GM23248 (cell line): ENCODE measurements at regions not wholly inside any gene's neighbourhood (a gene's known extent, or its start where the extent isn't known, plus 50 kb on each side); places are given as distances from the start of the nearest gene placed in this dataset.

Experiments used
- DNase-seq: peaks from one replicate; pipeline ENCODE4 v3.0.0-alpha.2; 2015
- H2AFZ ChIP-seq: fragments of 200-600 bp; sonication (generic); 2 replicates; pipeline ENCODE4 v1.6.1; 2016; ENCODE audit warnings: antibody characterized with exemption
- H3F3A ChIP-seq: fragments of 200-600 bp; sonication (generic); 2 replicates; pipeline ENCODE4 v1.6.1; 2016; ENCODE audit warnings: mild to moderate bottlenecking, antibody characterized with exemption, mixed run types; ENCODE audit not compliant: insufficient read depth
- H3K27ac ChIP-seq: fragments of 200-600 bp; sonication (generic); 2 replicates; pipeline ENCODE4 v1.5.1; 2016; ENCODE audit warnings: mild to moderate bottlenecking
- H3K27me3 ChIP-seq: fragments of 200-600 bp; sonication (generic); replicated peaks from 2 replicates; pipeline ENCODE4 v1.6.1; 2016; ENCODE audit warnings: mild to moderate bottlenecking; ENCODE audit not compliant: insufficient read depth
- H3K36me3 ChIP-seq: fragments of 200-600 bp; sonication (generic); 2 replicates; pipeline ENCODE4 v1.6.1; 2016; ENCODE audit warnings: low read depth, mild to moderate bottlenecking
- H3K4me1 ChIP-seq: fragments of 200-600 bp; sonication (generic); 2 replicates; pipeline ENCODE4 v1.6.1; 2016; ENCODE audit warnings: mild to moderate bottlenecking; ENCODE audit not compliant: insufficient read depth
- H3K4me2 ChIP-seq: fragments of 200-600 bp; sonication (generic); one replicate; pipeline ENCODE4 v1.6.1; 2016; ENCODE audit warnings: mild to moderate bottlenecking; ENCODE audit not compliant: unreplicated experiment
- H3K4me3 ChIP-seq: fragments of 200-600 bp; sonication (generic); 2 replicates; pipeline ENCODE4 v1.5.1; 2016; ENCODE audit warnings: mild to moderate bottlenecking
- H3K79me2 ChIP-seq: fragments of 200-600 bp; sonication (generic); 2 replicates; pipeline ENCODE4 v1.6.1; 2016; ENCODE audit warnings: mild to moderate bottlenecking; ENCODE audit not compliant: insufficient read depth
- H3K9ac ChIP-seq: fragments of 200-600 bp; sonication (generic); 2 replicates; pipeline ENCODE4 v1.6.1; 2016; ENCODE audit warnings: mild to moderate bottlenecking
- H3K9me2 ChIP-seq: fragments of 200-600 bp; sonication (generic); 2 replicates; pipeline ENCODE4 v1.6.1; 2016; ENCODE audit warnings: mixed run types, mild to moderate bottlenecking, moderate library complexity; ENCODE audit not compliant: insufficient read depth
- H3K9me3 ChIP-seq: fragments of 200-600 bp; sonication (generic); one replicate; pipeline ENCODE4 v1.6.1; 2017; ENCODE audit warnings: low read depth
- H4K20me1 ChIP-seq: fragments of 200-600 bp; sonication (generic); 2 replicates; pipeline ENCODE4 v1.6.0; 2016; ENCODE audit not compliant: insufficient read depth
- EZH2 ChIP-seq: fragments of 200-600 bp; sonication (generic); IDR thresholded peaks from 2 replicates; pipeline ENCODE4 v1.6.1; 2018; ENCODE audit warnings: antibody characterized with exemption, mild to moderate bottlenecking; ENCODE audit not compliant: insufficient read depth, poor library complexity, severe bottlenecking
- EZH2phosphoT487 ChIP-seq: fragments of 200-600 bp; sonication (generic); IDR thresholded peaks from 2 replicates; pipeline ENCODE4 v1.6.1; 2018; ENCODE audit warnings: antibody characterized with exemption, moderate library complexity, mild to moderate bottlenecking, low read depth; ENCODE audit not compliant: insufficient read depth
- WGBS, 2 experiments: methylation state at CpG; one replicate each; pipeline ENCODE4 v1.1.6; 2015 to 2017; ENCODE audit warnings: low lambda C conversion rate in 2 of 2, low coverage in 1 of 2; ENCODE audit errors: missing lambda C conversion rate in 2 of 2; 5-methylcytosine and 5-hydroxymethylcytosine counted together
- in situ Hi-C: fragments of 300-500 bp; cut with MboI; formaldehyde crosslinking; loops from 2 replicates; pipeline ENCODE4 v1.15.0; 2020

- in situ Hi-C loops = no loop called here
- Histone ChIP-seq H3K4me2 (no peak overlapping the region), H2AFZ (no peak overlapping the region), H3K4me1 (no peaks in the 10 kb centered on the region; the same call in 1 of the 2 replicates), H3K9me2 (no peaks in the 10 kb centered on the region), H4K20me1 (no peaks in the 10 kb centered on the region), H3K79me2 (no peaks in the 10 kb centered on the region), H3K9ac (no peak overlapping the region), H3K9me3 (no peaks in the 10 kb centered on the region), H3F3A (no peaks in the 10 kb centered on the region), H3K27ac (no peak overlapping the region), H3K27me3 (no peaks in the 10 kb centered on the region), H3K4me3 (no peak overlapping the region), H3K36me3 (no peaks in the 10 kb centered on the region)
- no peak for DNase-seq
- 59% methylated on average over 5 of the region's 5 CpGs for WGBS, 2 experiments
- TF ChIP-seq EZH2phosphoT487 (no peak), EZH2 (no peak)
These were observed 174.3 kb downstream of the SCP2D1 start for GRCh38 chr20:18987781-18988360.

GRCh38 chr20:18988701-18989100 is 175.1 kb downstream of the SCP2D1 start:
- no peak overlapping the region for H3K9ac ChIP-seq
- H3F3A ChIP-seq = no peaks in the 10 kb centered on the region
- WGBS, 2 experiments = 58 to 68% methylated on average over 3 of the region's 3 CpGs
- TF ChIP-seq EZH2phosphoT487 = no peak
- TF ChIP-seq EZH2 = no peak
- no peak for DNase-seq
- no peak overlapping the region for H3K4me3 ChIP-seq
- H2AFZ ChIP-seq = no peak overlapping the region
- H3K9me2 ChIP-seq = no peaks in the 10 kb centered on the region
- no peaks in the 10 kb centered on the region for H3K27me3 ChIP-seq
- H3K27ac ChIP-seq = no peak overlapping the region
- H3K79me2 ChIP-seq = no peaks in the 10 kb centered on the region
- in situ Hi-C loops = no loop called here
- H4K20me1 ChIP-seq = no peaks in the 10 kb centered on the region
- H3K4me1 ChIP-seq = no peaks in the 10 kb centered on the region; the same call in 1 of the 2 replicates
- no peak overlapping the region for H3K4me2 ChIP-seq
- no peaks in the 10 kb centered on the region for H3K9me3 ChIP-seq
- H3K36me3 ChIP-seq = no peaks in the 10 kb centered on the region

GRCh38 chr20:18989736-18990474 is 176.3 kb downstream of the SCP2D1 start:
- Histone ChIP-seq H3K4me1 (no peaks in the 10 kb centered on the region; the same call in 1 of the 2 replicates), H3K9me3 (no peaks in the 10 kb centered on the region), H3K9me2 (no peaks in the 10 kb centered on the region), H3K4me2 (no peak overlapping the region), H3K9ac (no peak overlapping the region), H3F3A (no peaks in the 10 kb centered on the region), H3K27ac (no peak overlapping the region), H2AFZ (no peak overlapping the region), H3K27me3 (no peaks in the 10 kb centered on the region), H3K4me3 (no peak overlapping the region), H3K79me2 (no peaks in the 10 kb centered on the region), H4K20me1 (no peaks in the 10 kb centered on the region), H3K36me3 (no peaks in the 10 kb centered on the region)
- WGBS, 2 experiments = 0 to 2% methylated on average over 10 of the region's 10 CpGs
- DNase-seq = no peak
- no peak for TF ChIP-seq EZH2phosphoT487
- in situ Hi-C loops = no loop called here

DNA sequence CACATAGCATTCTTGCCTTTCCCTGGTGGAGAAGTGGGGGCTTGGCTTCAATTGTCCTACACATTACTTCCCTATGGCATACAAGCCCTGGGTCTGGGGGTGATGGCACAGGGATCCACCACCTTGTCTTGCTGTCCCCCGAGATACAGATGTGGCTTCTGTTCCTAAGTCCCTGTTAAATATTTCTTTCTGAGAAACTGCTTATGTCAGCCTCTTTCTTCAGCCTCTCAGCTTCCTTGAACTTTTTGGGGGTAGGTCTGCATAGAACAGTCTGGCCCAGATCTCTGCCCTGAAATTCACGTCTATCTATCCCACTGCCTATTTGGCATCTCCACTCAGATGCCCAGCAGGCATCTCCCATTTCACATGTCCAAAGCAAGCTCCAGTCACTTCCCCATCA is 177.4 kb downstream of the SCP2D1 start:
- no peaks in the 10 kb centered on the region for H3K9me2 ChIP-seq
- H4K20me1 ChIP-seq = no peaks in the 10 kb centered on the region
- no peak overlapping the region for H3K4me3 ChIP-seq
- in situ Hi-C loops = no loop called here
- H3K4me1 ChIP-seq = no peaks in the 10 kb centered on the region; the same call in 1 of the 2 replicates
- 15 to 25% methylated on average over 2 of the region's 2 CpGs for WGBS, 2 experiments
- H3F3A ChIP-seq = no peaks in the 10 kb centered on the region
- H3K27ac ChIP-seq = no peak overlapping the region
- H3K27me3 ChIP-seq = no peaks in the 10 kb centered on the region
- H2AFZ ChIP-seq = no peak overlapping the region
- no peaks in the 10 kb centered on the region for H3K9me3 ChIP-seq
- no peak overlapping the region for H3K9ac ChIP-seq
- no peaks in the 10 kb centered on the region for H3K79me2 ChIP-seq
- H3K36me3 ChIP-seq = no peaks in the 10 kb centered on the region
- no peak for DNase-seq
- TF ChIP-seq EZH2 (no peak), EZH2phosphoT487 (no peak)
- H3K4me2 ChIP-seq = no peak overlapping the region
